ENCODE measurements at regions not wholly inside any gene's neighbourhood (a gene's known extent, or its start where the extent isn't known, plus 50 kb on each side); places are given as distances from the start of the nearest gene placed in this dataset.

DNA sequence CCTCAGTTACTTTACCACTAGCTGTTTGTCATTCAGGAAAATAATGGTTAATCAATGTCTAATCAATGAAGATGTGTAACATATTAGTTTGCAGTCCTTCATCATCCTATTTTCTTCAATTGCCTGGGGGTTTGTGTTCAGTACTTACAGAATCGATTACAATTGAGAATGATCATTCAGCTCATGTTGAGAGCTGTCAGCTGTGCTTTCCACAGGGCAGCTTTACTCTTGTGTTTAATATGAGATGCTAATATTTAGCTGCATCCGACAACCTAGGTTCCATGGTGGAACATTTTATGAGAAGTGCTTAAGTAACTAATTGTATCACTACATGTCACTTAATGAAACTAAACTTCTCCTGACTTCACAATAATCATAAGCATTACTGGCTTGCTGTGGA lies 191.9 kb downstream of the GRB14 start:
- DNase-seq, result no peak
- Histone ChIP-seq H3K27me3 (no peaks in the 10 kb centered on the region), H3K4me1 (no peaks in the 10 kb centered on the region), H3K9ac (ENCODE audit: low read depth in 2 of 2, low read length in 2 of 2) (no peak overlapping the region), H3K9me3 (no peaks in the 10 kb centered on the region), H3K36me3 (no peaks in the 10 kb centered on the region), H3K4me3 (no peak overlapping the region), H3K27ac (no peak overlapping the region)
- intact Hi-C loops (cut with DNase I), result no loop called here
- TF ChIP-seq, protein P1, sequence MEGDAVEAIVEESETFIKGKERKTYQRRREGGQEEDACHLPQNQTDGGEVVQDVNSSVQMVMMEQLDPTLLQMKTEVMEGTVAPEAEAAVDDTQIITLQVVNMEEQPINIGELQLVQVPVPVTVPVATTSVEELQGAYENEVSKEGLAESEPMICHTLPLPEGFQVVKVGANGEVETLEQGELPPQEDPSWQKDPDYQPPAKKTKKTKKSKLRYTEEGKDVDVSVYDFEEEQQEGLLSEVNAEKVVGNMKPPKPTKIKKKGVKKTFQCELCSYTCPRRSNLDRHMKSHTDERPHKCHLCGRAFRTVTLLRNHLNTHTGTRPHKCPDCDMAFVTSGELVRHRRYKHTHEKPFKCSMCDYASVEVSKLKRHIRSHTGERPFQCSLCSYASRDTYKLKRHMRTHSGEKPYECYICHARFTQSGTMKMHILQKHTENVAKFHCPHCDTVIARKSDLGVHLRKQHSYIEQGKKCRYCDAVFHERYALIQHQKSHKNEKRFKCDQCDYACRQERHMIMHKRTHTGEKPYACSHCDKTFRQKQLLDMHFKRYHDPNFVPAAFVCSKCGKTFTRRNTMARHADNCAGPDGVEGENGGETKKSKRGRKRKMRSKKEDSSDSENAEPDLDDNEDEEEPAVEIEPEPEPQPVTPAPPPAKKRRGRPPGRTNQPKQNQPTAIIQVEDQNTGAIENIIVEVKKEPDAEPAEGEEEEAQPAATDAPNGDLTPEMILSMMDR (IDR thresholded peaks at IDR 0.05), result no peak

DNA sequence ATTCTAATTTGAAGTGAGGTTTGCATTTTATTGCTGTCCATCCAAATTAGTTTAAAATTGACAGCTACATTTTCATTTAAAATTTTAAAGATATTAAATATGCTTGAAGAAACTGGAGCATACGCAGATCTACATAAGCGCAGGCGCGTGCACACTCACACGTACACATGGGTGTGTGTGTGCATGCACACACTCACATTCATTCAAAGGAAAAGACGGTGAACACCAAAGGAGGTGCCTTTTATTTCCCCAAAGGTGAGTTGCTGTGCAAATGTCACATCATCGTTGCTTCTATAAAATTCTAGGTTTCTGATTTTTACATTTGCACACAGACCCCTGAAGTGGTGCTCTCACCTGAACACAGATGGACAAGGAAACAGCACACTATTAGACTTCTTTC lies 194.2 kb downstream of the GRB14 start:
- Histone ChIP-seq H3K36me3 (no peaks in the 10 kb centered on the region), H3K9me3 (no peaks in the 10 kb centered on the region), H3K27ac (no peak overlapping the region), H3K27me3 (no peaks in the 10 kb centered on the region), H3K4me1 (no peaks in the 10 kb centered on the region), H3K4me3 (no peak overlapping the region), H3K9ac (ENCODE audit: low read depth in 2 of 2, low read length in 2 of 2) (no peak overlapping the region)
- intact Hi-C loops (cut with DNase I), result no loop called here
- TF ChIP-seq, protein P1 (IDR thresholded peaks at IDR 0.05), result no peak
- DNase-seq, result no peak

DNA sequence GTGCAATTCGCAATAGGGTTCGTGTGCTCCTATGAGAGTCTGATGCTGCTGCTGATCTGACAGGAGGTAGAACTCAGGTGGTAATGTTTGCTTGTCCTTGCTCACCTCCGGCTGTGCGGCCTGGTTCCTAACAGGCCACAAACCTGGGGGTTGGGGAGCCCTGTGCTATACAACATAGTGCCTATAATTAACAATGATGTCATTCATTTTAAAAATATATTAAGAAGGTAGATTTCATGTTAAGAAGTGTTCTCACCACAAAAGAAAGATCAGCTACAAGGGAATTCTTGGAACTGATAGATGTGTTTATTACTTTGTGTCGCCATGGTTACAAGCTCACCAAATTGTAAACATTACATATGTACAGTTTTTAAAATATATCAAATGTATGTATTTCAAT lies 200.5 kb downstream of the GRB14 start:
- Histone ChIP-seq H3K27ac (no peak overlapping the region), H3K36me3 (no peaks in the 10 kb centered on the region), H3K27me3 (no peaks in the 10 kb centered on the region), H3K9me3 (no peaks in the 10 kb centered on the region), H3K4me1 (no peaks in the 10 kb centered on the region), H3K4me3 (no peak overlapping the region), H3K9ac (ENCODE audit: low read depth in 2 of 2, low read length in 2 of 2) (no peak overlapping the region)
- no peak for DNase-seq
- TF ChIP-seq, protein P1 (IDR thresholded peaks at IDR 0.05), result no peak
- intact Hi-C loops (cut with DNase I), result no loop called here

DNA sequence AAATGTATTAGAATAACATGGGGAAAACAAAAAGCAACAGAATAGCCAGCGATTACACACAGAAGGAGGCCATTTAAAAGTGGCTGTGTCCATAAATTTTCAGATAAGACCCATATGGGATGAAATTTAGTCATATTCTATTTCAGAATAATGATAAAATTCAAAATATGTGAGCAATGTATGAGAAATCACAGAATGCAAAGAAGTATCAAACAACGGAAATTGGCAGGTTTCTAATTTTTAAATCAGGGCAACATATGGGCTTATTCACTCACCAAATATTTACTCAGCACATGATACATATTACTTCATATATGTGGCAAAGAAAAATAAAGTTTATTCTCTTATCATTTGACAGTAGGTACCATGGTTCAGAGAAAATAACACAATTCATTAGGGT lies 208.5 kb downstream of the GRB14 start:
- Histone ChIP-seq H3K9ac (ENCODE audit: low read depth in 2 of 2, low read length in 2 of 2) (no peak overlapping the region), H3K27ac (no peak overlapping the region), H3K9me3 (no peaks in the 10 kb centered on the region), H3K27me3 (no peaks in the 10 kb centered on the region), H3K4me1 (no peaks in the 10 kb centered on the region), H3K4me3 (no peak overlapping the region), H3K36me3 (no peaks in the 10 kb centered on the region)
- TF ChIP-seq, protein P1 (IDR thresholded peaks at IDR 0.05), result no peak
- intact Hi-C loops (cut with DNase I), result no loop called here
- DNase-seq, result no peak

DNA sequence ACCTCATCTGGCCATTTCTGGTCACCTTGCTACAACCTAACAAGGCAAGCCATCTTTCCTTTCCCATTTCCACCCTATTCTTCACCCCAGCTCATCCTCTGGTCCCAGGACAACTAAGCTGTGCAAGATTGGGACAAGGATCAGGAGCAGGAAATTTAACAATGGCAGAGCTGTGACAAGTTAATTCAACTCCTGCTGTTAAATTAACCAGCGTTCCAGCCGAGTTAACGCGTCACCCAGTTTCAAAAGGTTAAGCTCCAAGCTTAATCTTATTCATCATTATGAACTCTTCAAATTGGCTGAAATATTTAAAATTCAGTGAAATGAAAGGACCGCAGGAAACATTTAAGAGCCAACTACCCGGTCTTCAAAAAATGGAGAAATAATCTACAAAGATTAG lies 231.9 kb downstream of the GRB14 start:
- Histone ChIP-seq H3K36me3 (no peaks in the 10 kb centered on the region), H3K9ac (ENCODE audit: low read depth in 2 of 2, low read length in 2 of 2) (no peak overlapping the region), H3K27ac (no peak overlapping the region), H3K4me3 (no peak overlapping the region), H3K9me3 (no peaks in the 10 kb centered on the region), H3K4me1 (no peaks in the 10 kb centered on the region), H3K27me3 (no peaks in the 10 kb centered on the region)
- DNase-seq, result no peak
- intact Hi-C loops (cut with DNase I), result no loop called here
- TF ChIP-seq, protein P1 (IDR thresholded peaks at IDR 0.05), result no peak

DNA sequence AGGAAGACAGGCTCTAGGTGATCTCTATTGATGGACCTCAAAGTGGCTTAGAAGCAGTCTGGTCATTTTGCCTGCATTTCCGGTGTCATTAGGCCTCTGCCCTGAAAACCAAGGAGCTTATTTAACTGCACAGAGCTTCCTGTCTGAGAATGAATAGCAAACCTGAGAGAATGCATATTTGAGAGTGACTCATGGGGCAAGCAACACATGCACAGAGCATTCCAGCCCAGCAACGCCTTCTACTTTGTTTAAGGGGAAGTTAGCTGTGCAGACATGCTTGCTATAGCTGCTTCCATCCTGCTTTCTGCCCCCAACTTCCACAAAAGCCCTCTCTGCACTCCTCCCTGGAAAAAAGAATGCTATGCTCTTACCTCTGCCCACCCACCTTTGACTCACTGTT lies 232.8 kb downstream of the GRB14 start:
- H3K4me3 ChIP-seq, result no peak overlapping the region
- H3K4me1 ChIP-seq, result no peaks in the 10 kb centered on the region
- no peaks in the 10 kb centered on the region for H3K9me3 ChIP-seq
- TF ChIP-seq, protein P1 (IDR thresholded peaks at IDR 0.05), result no peak
- intact Hi-C loops (cut with DNase I), result no loop called here
- no peak for DNase-seq
- no peak overlapping the region for H3K9ac ChIP-seq (ENCODE audit: low read depth in 2 of 2, low read length in 2 of 2)
- no peaks in the 10 kb centered on the region for H3K27me3 ChIP-seq
- H3K27ac ChIP-seq, result no peak overlapping the region
- no peaks in the 10 kb centered on the region for H3K36me3 ChIP-seq

Data from colonic mucosa (tissue), 4 donors.